Left ventricle myocardium inferior (tissue), 1 donor: ENCODE measurements at regions not wholly inside any gene's neighbourhood (a gene's known extent, or its start where the extent isn't known, plus 50 kb on each side); places are given as distances from the start of the nearest gene placed in this dataset.

Experiments
- DNase-seq: peaks from one replicate; pipeline ENCODE4 v3.0.0-alpha.2; 2020
- H3K27ac ChIP-seq: fragments of 200-600 bp; replicated peaks from 2 replicates; pipeline ENCODE4 v1.8.0; 2021
- H3K27me3 ChIP-seq: fragments of 200-600 bp; 2 replicates; pipeline ENCODE4 v1.8.0; 2021; ENCODE audit warnings: low read depth
- H3K36me3 ChIP-seq: fragments of 200-600 bp; 2 replicates; pipeline ENCODE4 v1.8.0; 2021
- H3K4me1 ChIP-seq: fragments of 200-600 bp; 2 replicates; pipeline ENCODE4 v1.8.0; 2021
- H3K4me3 ChIP-seq: fragments of 200-600 bp; 2 replicates; pipeline ENCODE4 v1.8.0; 2021; ENCODE audit warnings: mild to moderate bottlenecking, moderate library complexity
- H3K9me3 ChIP-seq: fragments of 200-600 bp; replicated peaks from 2 replicates; pipeline ENCODE4 v1.8.0; 2021
- intact Hi-C: fragments of 100-400 bp; cut with micrococcal nuclease; formaldehyde crosslinking; loops from one replicate; pipeline ENCODE4 v1.11.0; 2022
- TF ChIP-seq, protein P1 (sequence below): fragments of 200-600 bp; IDR thresholded peaks from 2 replicates; pipeline ENCODE4 v1.8.0; 2021; ENCODE audit warnings: antibody characterized with exemption, mild to moderate bottlenecking, borderline replicate concordance
- donor health status: DM: no; HTN: yes; CAD: no; lungs with severe emphysema.

DNA sequence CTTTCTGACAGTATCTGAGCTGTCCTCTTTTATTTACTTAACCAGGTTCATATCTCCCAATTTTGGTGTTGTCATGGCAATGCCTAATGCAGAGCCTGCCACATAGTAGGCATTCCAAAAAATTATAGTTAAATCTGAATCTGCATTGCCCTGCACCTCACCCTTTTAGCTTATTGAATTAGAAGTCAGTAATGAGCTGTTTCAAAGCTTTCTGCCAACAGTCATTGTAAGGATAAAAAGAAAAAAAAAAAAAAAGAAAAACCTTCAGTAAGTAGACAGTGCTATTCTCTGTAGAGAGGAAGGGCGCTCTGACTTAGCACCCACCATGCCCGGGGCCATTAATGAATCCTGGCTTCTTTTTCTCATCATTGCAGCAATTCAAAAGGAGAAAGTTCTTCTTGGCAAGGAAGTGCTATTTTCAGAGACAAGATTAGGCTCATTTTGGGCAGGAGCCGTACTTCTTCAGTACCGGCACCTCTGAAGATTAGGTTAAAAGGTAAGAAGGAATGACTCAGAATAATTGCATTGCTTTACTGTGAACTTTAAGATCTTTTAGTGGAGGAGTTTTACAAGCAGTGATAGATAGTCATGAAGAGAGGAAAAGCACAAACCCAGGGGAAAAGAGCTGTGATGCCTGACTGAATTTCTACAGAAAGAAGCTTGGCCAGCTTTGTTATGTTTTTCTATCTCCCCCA, 2041.2 kb upstream of the PIK3C3 start:
- no peaks in the 10 kb centered on the region for H3K27me3 ChIP-seq
- H3K9me3 ChIP-seq: peaks cover 28% of the 10 kb centered on the region
- H3K4me3 ChIP-seq: no peak overlapping the region
- H3K36me3 ChIP-seq: no peaks in the 10 kb centered on the region
- intact Hi-C loops: no loop called here
- no peaks in the 10 kb centered on the region for H3K4me1 ChIP-seq
- H3K27ac ChIP-seq: no peak overlapping the region
- TF ChIP-seq, protein P1, sequence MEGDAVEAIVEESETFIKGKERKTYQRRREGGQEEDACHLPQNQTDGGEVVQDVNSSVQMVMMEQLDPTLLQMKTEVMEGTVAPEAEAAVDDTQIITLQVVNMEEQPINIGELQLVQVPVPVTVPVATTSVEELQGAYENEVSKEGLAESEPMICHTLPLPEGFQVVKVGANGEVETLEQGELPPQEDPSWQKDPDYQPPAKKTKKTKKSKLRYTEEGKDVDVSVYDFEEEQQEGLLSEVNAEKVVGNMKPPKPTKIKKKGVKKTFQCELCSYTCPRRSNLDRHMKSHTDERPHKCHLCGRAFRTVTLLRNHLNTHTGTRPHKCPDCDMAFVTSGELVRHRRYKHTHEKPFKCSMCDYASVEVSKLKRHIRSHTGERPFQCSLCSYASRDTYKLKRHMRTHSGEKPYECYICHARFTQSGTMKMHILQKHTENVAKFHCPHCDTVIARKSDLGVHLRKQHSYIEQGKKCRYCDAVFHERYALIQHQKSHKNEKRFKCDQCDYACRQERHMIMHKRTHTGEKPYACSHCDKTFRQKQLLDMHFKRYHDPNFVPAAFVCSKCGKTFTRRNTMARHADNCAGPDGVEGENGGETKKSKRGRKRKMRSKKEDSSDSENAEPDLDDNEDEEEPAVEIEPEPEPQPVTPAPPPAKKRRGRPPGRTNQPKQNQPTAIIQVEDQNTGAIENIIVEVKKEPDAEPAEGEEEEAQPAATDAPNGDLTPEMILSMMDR: no peak
- no peak for DNase-seq

DNA sequence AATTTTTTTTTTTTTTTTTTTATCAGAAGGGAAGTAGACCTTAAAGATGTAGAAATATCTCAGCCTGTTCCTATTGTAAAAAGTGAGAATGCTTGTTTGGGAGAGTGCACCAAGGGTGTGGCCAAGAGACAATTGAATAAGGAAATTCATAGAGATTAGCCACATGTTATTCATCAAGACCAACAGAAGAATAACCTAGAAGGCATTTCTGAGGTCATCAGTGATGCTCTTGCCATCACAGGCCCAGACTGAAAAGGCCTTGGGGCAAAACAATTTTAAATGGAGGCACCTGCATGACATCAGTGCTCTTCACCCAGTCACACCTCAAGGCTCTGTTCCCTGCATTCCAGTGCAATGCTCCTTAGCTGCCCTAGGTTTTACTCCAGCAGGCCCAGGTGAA, 2043.3 kb upstream of the PIK3C3 start:
- Histone ChIP-seq H3K4me1 (no peaks in the 10 kb centered on the region), H3K27me3 (no peaks in the 10 kb centered on the region), H3K9me3 (peaks cover 28% of the 10 kb centered on the region), H3K36me3 (no peaks in the 10 kb centered on the region), H3K4me3 (no peak overlapping the region), H3K27ac (no peak overlapping the region)
- intact Hi-C loops: no loop called here
- DNase-seq: no peak
- TF ChIP-seq, protein P1: no peak

DNA sequence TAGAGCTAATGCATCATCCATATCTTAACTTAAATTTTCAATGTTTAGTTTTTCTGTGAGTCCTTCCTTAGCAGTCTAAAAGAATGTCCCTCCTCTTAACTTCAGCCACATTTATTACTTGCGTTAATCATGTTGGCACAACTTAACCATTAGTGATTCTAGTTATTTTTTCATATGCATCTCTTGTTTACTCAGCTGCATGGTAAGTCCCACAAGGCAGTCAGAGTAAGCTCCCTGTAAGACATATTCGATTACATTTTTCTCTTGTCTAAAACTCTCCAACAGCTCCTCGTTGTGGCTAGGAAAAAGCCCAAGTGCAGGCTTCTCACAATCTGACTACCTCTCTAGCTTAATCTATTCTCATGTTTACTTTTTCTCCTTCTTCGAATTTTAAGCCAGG, 2045.3 kb upstream of the PIK3C3 start:
- DNase-seq: no peak
- peaks cover 28% of the 10 kb centered on the region for H3K9me3 ChIP-seq
- H3K36me3 ChIP-seq: no peaks in the 10 kb centered on the region
- no peaks in the 10 kb centered on the region for H3K27me3 ChIP-seq
- intact Hi-C loops: no loop called here
- no peaks in the 10 kb centered on the region for H3K4me1 ChIP-seq
- no peak overlapping the region for H3K27ac ChIP-seq
- H3K4me3 ChIP-seq: no peak overlapping the region
- TF ChIP-seq, protein P1: no peak

GRCh38 chr18:39886136-39886535, 2068.9 kb upstream of the PIK3C3 start:
- no peaks in the 10 kb centered on the region for H3K27me3 ChIP-seq
- H3K27ac ChIP-seq: no peak overlapping the region
- H3K4me1 ChIP-seq: no peaks in the 10 kb centered on the region
- no peak for DNase-seq
- no peak overlapping the region for H3K4me3 ChIP-seq
- no peaks in the 10 kb centered on the region for H3K9me3 ChIP-seq
- TF ChIP-seq, protein P1: no peak
- no peaks in the 10 kb centered on the region for H3K36me3 ChIP-seq
- intact Hi-C loops: no loop called here

DNA sequence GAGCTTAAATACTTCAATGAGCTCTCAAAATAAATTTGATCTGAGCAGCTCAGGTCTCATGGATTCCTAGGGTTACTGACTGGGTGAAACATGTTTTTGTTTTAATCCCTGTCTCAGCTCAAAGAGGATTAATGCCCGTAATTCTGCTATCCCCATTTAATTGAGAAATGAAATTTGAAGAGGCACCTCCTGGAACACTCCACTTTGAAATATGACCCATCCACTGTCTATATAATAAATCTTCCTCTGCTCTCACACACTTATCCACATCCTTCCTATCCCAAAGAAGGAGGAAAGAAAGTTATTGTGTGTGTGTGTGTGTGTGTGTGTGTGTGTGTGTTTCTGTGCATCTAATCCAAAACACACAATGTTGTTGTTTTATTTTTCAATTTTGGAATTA, 2082.4 kb upstream of the PIK3C3 start:
- DNase-seq: no peak
- Histone ChIP-seq H3K27ac (no peak overlapping the region), H3K27me3 (no peaks in the 10 kb centered on the region), H3K4me1 (no peaks in the 10 kb centered on the region), H3K36me3 (no peaks in the 10 kb centered on the region), H3K9me3 (no peaks in the 10 kb centered on the region), H3K4me3 (no peak overlapping the region)
- intact Hi-C loops: no loop called here
- TF ChIP-seq, protein P1: no peak
